ENCODE measurements at regions not wholly inside any gene's neighbourhood (a gene's known extent, or its start where the extent isn't known, plus 50 kb on each side); places are given as distances from the start of the nearest gene placed in this dataset.

- DNase-seq (ENCODE audit: low spot score): no peak
- no peak overlapping the region for H2AFZ ChIP-seq (ENCODE audit: low read length)
- H3K4me3 ChIP-seq (ENCODE audit: low read depth, low read length, poor library complexity, severe bottlenecking): no peak overlapping the region
- no peaks in the 10 kb centered on the region for H3K9me3 ChIP-seq (ENCODE audit: low read length)
- peaks cover 14% of the 10 kb centered on the region for H3K4me1 ChIP-seq (ENCODE audit: insufficient read depth, low read length, poor library complexity, severe bottlenecking)
- TF ChIP-seq EZH2phosphoT487 (IDR thresholded peaks at IDR 0.05; ENCODE audit: borderline replicate concordance, low read depth, low read length): no peak
- no peak for TF ChIP-seq CTCF (conservative IDR thresholded peaks at IDR 0.05; ENCODE audit: low read length)
- H3K4me2 ChIP-seq (ENCODE audit: low read length): no peak overlapping the region
- intact Hi-C loops (cut with micrococcal nuclease; ENCODE audit: unreplicated experiment): no loop called here
- H3K36me3 ChIP-seq (ENCODE audit: insufficient read depth, low read length): no peaks in the 10 kb centered on the region
- no peak overlapping the region for H3K27ac ChIP-seq (ENCODE audit: low read depth, low read length, poor library complexity, severe bottlenecking)
- ChIA-PET CTCF (ENCODE audit: unreplicated experiment) (no interaction called here), POLR2A (interaction anchor here (0.6 kb wide), 1 partner anchor 109 kb away, joined by 3 read pairs; no protein-coding TSS in a partner anchor)
- H3K79me2 ChIP-seq (ENCODE audit: insufficient read depth, low read depth, low read length): no peaks in the 10 kb centered on the region
- H4K20me1 ChIP-seq (ENCODE audit: insufficient read depth, low read length): no peaks in the 10 kb centered on the region
- H3K9me2 ChIP-seq (ENCODE audit: insufficient read depth, low read length): no peaks in the 10 kb centered on the region
- no TSS peak for BruUV-seq (replicated peaks)
Measured at GRCh38 chr4:11002961-11003360, 318.4 kb upstream of the CLNK start.

DNA sequence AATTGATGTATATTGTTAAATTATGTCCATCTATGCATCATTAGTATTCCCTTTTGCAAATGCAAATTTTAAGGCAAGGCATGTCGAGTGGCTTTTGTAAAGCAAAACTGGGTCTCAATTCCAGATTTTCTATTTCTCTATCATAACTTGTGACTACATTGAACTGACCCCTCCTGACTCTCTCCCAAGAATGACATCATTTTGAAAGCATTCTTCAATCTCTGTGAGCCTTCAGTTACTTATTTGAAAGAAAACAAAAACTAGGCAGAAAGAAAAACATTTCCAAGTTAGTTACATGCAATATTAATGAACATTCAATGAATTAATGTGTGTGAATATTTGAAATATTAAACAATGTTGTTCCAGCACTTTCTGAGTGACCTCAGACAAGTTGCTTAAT lies 314.3 kb upstream of the CLNK start:
- H3K9me2 ChIP-seq (ENCODE audit: insufficient read depth, low read length): peaks cover 4% of the 10 kb centered on the region; the same call in 1 of the 2 replicates
- H3K4me1 ChIP-seq (ENCODE audit: insufficient read depth, low read length, poor library complexity, severe bottlenecking): no peaks in the 10 kb centered on the region
- H3K4me3 ChIP-seq (ENCODE audit: low read depth, low read length, poor library complexity, severe bottlenecking): no peak overlapping the region
- intact Hi-C loops (cut with micrococcal nuclease; ENCODE audit: unreplicated experiment): no loop called here
- H3K4me2 ChIP-seq (ENCODE audit: low read length): no peak overlapping the region
- no peaks in the 10 kb centered on the region for H3K36me3 ChIP-seq (ENCODE audit: insufficient read depth, low read length)
- no peaks in the 10 kb centered on the region for H3K79me2 ChIP-seq (ENCODE audit: insufficient read depth, low read depth, low read length)
- no peaks in the 10 kb centered on the region for H3K9me3 ChIP-seq (ENCODE audit: low read length)
- no peaks in the 10 kb centered on the region for H4K20me1 ChIP-seq (ENCODE audit: insufficient read depth, low read length)
- H2AFZ ChIP-seq (ENCODE audit: low read length): no peak overlapping the region
- H3K27ac ChIP-seq (ENCODE audit: low read depth, low read length, poor library complexity, severe bottlenecking): no peak overlapping the region
- ChIA-PET POLR2A (no interaction called here), CTCF (ENCODE audit: unreplicated experiment) (no interaction called here)
- no peak for DNase-seq (ENCODE audit: low spot score)
- TF ChIP-seq EZH2phosphoT487 (IDR thresholded peaks at IDR 0.05; ENCODE audit: borderline replicate concordance, low read depth, low read length) (no peak), CTCF (conservative IDR thresholded peaks at IDR 0.05; ENCODE audit: low read length) (no peak)
- no TSS peak for BruUV-seq (replicated peaks)

- Histone ChIP-seq H3K4me2 (ENCODE audit: low read length) (no peak overlapping the region), H3K79me2 (ENCODE audit: insufficient read depth, low read depth, low read length) (no peaks in the 10 kb centered on the region), H3K27ac (ENCODE audit: low read depth, low read length, poor library complexity, severe bottlenecking) (no peak overlapping the region), H3K9me3 (ENCODE audit: low read length) (no peaks in the 10 kb centered on the region), H2AFZ (ENCODE audit: low read length) (no peak overlapping the region), H3K4me1 (ENCODE audit: insufficient read depth, low read length, poor library complexity, severe bottlenecking) (no peaks in the 10 kb centered on the region), H4K20me1 (ENCODE audit: insufficient read depth, low read length) (no peaks in the 10 kb centered on the region), H3K4me3 (ENCODE audit: low read depth, low read length, poor library complexity, severe bottlenecking) (no peak overlapping the region), H3K9me2 (ENCODE audit: insufficient read depth, low read length) (no peaks in the 10 kb centered on the region), H3K36me3 (ENCODE audit: insufficient read depth, low read length) (no peaks in the 10 kb centered on the region)
- DNase-seq (ENCODE audit: low spot score): no peak
- ChIA-PET POLR2A (no interaction called here), CTCF (ENCODE audit: unreplicated experiment) (no interaction called here)
- BruUV-seq (replicated peaks): no TSS peak
- intact Hi-C loops (cut with micrococcal nuclease; ENCODE audit: unreplicated experiment): no loop called here
- TF ChIP-seq EZH2phosphoT487 (IDR thresholded peaks at IDR 0.05; ENCODE audit: borderline replicate concordance, low read depth, low read length) (no peak), CTCF (conservative IDR thresholded peaks at IDR 0.05; ENCODE audit: low read length) (no peak)
Measured at GRCh38 chr4:10984815-10985214, 300.2 kb upstream of the CLNK start.
